ENCODE measurements at regions not wholly inside any gene's neighbourhood (a gene's known extent, or its start where the extent isn't known, plus 50 kb on each side); places are given as distances from the start of the nearest gene placed in this dataset.
"Not testable (repeated sequence)": the region's sequence is repeated elsewhere in the genome, so short reads cannot be mapped to it uniquely, and the experiment has no call there.

GRCh38 chr18:1435487-1435886, 530.8 kb downstream of the ADCYAP1 start:
- intact Hi-C loops (cut with DNase I), result no loop called here
- TF ChIP-seq POLR2A (IDR thresholded peaks at IDR 0.05) (no peak), POLR2AphosphoS5 (IDR thresholded peaks at IDR 0.05; ENCODE audit: insufficient read depth in 1 of 2, low read depth in 1 of 2) (no peak), CTCF (IDR thresholded peaks at IDR 0.05) (no peak)
- no peaks in the 10 kb centered on the region for H3K9me3 ChIP-seq
- no peak overlapping the region for H3K4me3 ChIP-seq
- H3K36me3 ChIP-seq, result no peaks in the 10 kb centered on the region
- H3K4me1 ChIP-seq, result no peaks in the 10 kb centered on the region
- no peaks in the 10 kb centered on the region for H3K27me3 ChIP-seq
- DNase-seq (ENCODE audit: extremely low spot score in 2 of 2), result no peak
- H3K27ac ChIP-seq, result no peak overlapping the region

- H3K4me3 ChIP-seq, result no peak overlapping the region
- no peaks in the 10 kb centered on the region for H3K27me3 ChIP-seq
- DNase-seq (ENCODE audit: extremely low spot score in 2 of 2), result no peak
- no peak overlapping the region for H3K27ac ChIP-seq
- H3K36me3 ChIP-seq, result no peaks in the 10 kb centered on the region
- no peaks in the 10 kb centered on the region for H3K9me3 ChIP-seq
- no peaks in the 10 kb centered on the region for H3K4me1 ChIP-seq
- TF ChIP-seq POLR2A (IDR thresholded peaks at IDR 0.05) (no peak), CTCF (IDR thresholded peaks at IDR 0.05) (no peak), POLR2AphosphoS5 (IDR thresholded peaks at IDR 0.05; ENCODE audit: insufficient read depth in 1 of 2, low read depth in 1 of 2) (no peak)
- intact Hi-C loops (cut with DNase I), result no loop called here
Measured at GRCh38 chr18:1436199-1436598, 531.5 kb downstream of the ADCYAP1 start.

GRCh38 chr18:1438458-1438910, 533.8 kb downstream of the ADCYAP1 start:
- DNase-seq (ENCODE audit: extremely low spot score in 2 of 2), result no peak
- H3K4me1 ChIP-seq, result no peaks in the 10 kb centered on the region
- intact Hi-C loops (cut with DNase I), result no loop called here
- H3K9me3 ChIP-seq, result no peaks in the 10 kb centered on the region
- no peak overlapping the region for H3K4me3 ChIP-seq
- no peaks in the 10 kb centered on the region for H3K36me3 ChIP-seq
- no peaks in the 10 kb centered on the region for H3K27me3 ChIP-seq
- H3K27ac ChIP-seq, result no peak overlapping the region
- TF ChIP-seq POLR2A (IDR thresholded peaks at IDR 0.05) (no peak), CTCF (IDR thresholded peaks at IDR 0.05) (no peak), POLR2AphosphoS5 (IDR thresholded peaks at IDR 0.05; ENCODE audit: insufficient read depth in 1 of 2, low read depth in 1 of 2) (no peak)

- DNase-seq (ENCODE audit: extremely low spot score in 2 of 2), result no peak
- Histone ChIP-seq H3K4me3 (no peak overlapping the region), H3K9me3 (no peaks in the 10 kb centered on the region), H3K4me1 (no peaks in the 10 kb centered on the region), H3K27me3 (no peaks in the 10 kb centered on the region), H3K27ac (no peak overlapping the region), H3K36me3 (no peaks in the 10 kb centered on the region)
- TF ChIP-seq POLR2AphosphoS5 (IDR thresholded peaks at IDR 0.05; ENCODE audit: insufficient read depth in 1 of 2, low read depth in 1 of 2), result no peak
- TF ChIP-seq POLR2A (IDR thresholded peaks at IDR 0.05), result no peak
- intact Hi-C loops (cut with DNase I), result no loop called here
Measured at GRCh38 chr18:1438967-1439366, 534.3 kb downstream of the ADCYAP1 start.

GRCh38 chr18:1444062-1444461, 539.4 kb downstream of the ADCYAP1 start:
- H3K27ac ChIP-seq; H3K4me3 ChIP-seq; DNase-seq (ENCODE audit: extremely low spot score in 2 of 2); H3K27me3 ChIP-seq; H3K4me1 ChIP-seq; H3K36me3 ChIP-seq; H3K9me3 ChIP-seq; intact Hi-C loops (cut with DNase I): not testable (repeated sequence)

- no peaks in the 10 kb centered on the region for H3K27me3 ChIP-seq
- DNase-seq (ENCODE audit: extremely low spot score in 2 of 2), result no peak
- H3K27ac ChIP-seq, result no peak overlapping the region
- no peaks in the 10 kb centered on the region for H3K9me3 ChIP-seq
- no peaks in the 10 kb centered on the region for H3K4me1 ChIP-seq
- no peak for TF ChIP-seq CTCF (IDR thresholded peaks at IDR 0.05)
- TF ChIP-seq POLR2A (IDR thresholded peaks at IDR 0.05), result no peak
- no peak for TF ChIP-seq POLR2AphosphoS5 (IDR thresholded peaks at IDR 0.05; ENCODE audit: insufficient read depth in 1 of 2, low read depth in 1 of 2)
- no peak overlapping the region for H3K4me3 ChIP-seq
- H3K36me3 ChIP-seq, result no peaks in the 10 kb centered on the region
- intact Hi-C loops (cut with DNase I), result no loop called here
Measured at GRCh38 chr18:1446765-1447164, 542.1 kb downstream of the ADCYAP1 start.
